ENCODE measurements at regions not wholly inside any gene's neighbourhood (a gene's known extent, or its start where the extent isn't known, plus 50 kb on each side); places are given as distances from the start of the nearest gene placed in this dataset.

GRCh38 chr7:21028186-21028585, 241.5 kb upstream of the SP8 start:
- in situ Hi-C loops (cut with HindIII; ENCODE audit: low sequenced_read_pairs) = no loop called here

DNA sequence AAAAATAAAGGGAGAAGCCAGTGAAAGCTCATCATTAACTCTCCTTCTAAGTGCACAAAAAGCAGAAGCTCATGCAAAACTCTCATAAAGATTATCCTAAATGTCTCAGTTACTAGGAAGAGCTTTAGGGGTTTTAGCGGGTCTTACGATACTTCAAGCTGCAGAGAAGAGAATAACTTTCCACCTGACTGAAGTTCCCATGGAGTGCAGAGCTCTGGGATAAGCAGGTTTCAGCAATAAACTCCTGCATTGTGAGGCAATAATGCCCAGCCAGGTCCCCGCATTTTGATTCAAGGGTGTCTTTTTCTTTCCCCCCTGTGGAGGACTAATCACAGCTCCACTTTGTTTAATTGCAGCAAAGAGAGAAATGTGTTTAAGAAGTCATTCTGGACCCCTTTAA, 241.9 kb upstream of the SP8 start:
- in situ Hi-C loops (cut with HindIII; ENCODE audit: low sequenced_read_pairs) = no loop called here

GRCh38 chr7:21029006-21029405, 242.3 kb upstream of the SP8 start:
- in situ Hi-C loops (cut with HindIII; ENCODE audit: low sequenced_read_pairs) = no loop called here

GRCh38 chr7:21030237-21030871, 243.7 kb upstream of the SP8 start:
- in situ Hi-C loops (cut with HindIII; ENCODE audit: low sequenced_read_pairs) = no loop called here

GRCh38 chr7:21041252-21041651, 254.6 kb upstream of the SP8 start:
- in situ Hi-C loops (cut with HindIII; ENCODE audit: low sequenced_read_pairs) = no loop called here

- in situ Hi-C loops (cut with HindIII; ENCODE audit: low sequenced_read_pairs) = no loop called here
Observed at GRCh38 chr7:21041666-21042065, 255.0 kb upstream of the SP8 start.

DNA sequence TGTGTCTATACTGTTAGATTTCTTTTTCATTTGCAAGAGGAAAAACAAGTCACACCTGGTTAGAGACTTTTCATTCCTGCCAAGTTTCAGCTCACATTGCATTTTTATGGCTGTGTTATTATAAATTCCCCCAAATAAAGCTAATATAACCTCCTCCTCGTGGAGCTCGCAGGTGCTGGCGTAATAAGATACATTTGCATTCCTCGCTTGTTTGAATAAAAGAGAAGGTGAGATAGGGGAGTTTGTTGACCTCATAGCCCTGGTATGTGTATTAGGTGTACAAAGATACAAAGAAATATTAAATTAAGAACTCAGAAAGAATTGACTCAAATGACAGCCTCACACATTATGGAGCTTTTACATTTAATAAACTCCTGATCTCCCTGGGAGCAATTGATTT, 257.7 kb upstream of the SP8 start:
- in situ Hi-C loops (cut with HindIII; ENCODE audit: low sequenced_read_pairs) = no loop called here

GRCh38 chr7:21044913-21045568, 258.4 kb upstream of the SP8 start:
- in situ Hi-C loops (cut with HindIII; ENCODE audit: low sequenced_read_pairs) = no loop called here

DNA sequence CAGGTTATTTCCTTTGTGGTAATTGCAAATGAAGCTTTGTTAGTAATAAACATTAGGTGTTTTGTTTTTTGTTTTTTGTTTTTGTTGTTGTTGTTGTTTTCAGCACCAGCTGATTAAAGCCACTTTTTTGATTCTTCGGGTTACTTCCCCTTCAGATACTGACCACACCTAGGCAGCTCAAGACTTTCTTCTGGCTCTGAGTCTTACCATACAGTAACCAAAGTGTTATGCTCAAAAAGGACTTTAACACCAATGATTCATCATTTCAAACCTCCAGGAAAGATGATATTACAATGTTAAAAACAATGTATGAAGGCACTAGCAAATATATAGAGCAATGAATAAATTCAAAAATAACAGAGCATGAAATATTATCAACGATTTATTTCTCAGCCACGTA, 265.2 kb upstream of the SP8 start:
- in situ Hi-C loops (cut with HindIII; ENCODE audit: low sequenced_read_pairs) = no loop called here

- in situ Hi-C loops (cut with HindIII; ENCODE audit: low sequenced_read_pairs) = no loop called here
Observed at GRCh38 chr7:21054427-21055112, 267.9 kb upstream of the SP8 start.

GRCh38 chr7:21059069-21059468, 272.4 kb upstream of the SP8 start:
- in situ Hi-C loops (cut with HindIII; ENCODE audit: low sequenced_read_pairs) = no loop called here

GRCh38 chr7:21063106-21063505, 276.4 kb upstream of the SP8 start:
- in situ Hi-C loops (cut with HindIII; ENCODE audit: low sequenced_read_pairs) = no loop called here

DNA sequence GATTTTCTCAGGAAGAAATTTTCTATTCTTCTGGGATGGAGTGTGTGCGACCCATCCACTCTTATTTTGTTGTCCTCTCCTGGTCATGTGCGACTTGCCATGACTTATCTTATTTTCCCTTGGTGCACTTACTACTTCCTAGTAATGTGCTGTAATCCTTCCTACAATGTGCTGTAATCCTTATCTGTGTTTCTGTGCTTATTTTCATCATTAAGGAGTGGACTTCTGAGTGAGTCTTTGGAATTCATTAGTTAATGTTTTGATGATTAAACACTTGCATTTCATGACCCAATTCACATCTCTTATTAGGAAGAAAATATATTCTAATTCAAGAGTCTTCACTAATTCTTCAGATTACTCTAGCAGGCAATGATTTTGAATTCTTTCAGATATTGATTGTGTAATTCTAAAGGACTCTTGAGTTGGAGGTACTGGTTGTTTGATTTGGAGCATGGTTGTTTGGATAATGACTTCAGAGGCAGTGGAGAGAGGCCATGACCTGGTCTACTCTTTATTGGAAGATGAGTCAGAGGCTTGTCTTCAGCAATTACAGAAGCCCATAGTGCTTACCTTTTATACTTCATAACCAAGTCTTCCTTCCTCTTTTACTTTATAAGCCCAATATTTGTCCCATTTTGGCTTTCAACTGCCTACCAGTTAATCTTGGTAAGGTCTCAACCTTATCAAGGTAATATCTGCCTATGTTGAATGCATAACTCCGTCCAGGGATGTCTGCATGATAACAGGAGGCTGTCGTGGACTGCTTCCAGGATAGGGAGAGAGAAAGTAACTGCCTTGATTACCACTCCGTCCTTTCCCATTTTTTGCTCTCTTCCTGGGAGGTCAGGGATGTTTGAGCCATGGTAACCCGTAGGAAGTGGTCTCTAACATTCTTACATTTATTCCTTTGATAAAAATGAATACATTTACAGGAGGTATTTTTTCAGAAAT, 278.3 kb upstream of the SP8 start:
- in situ Hi-C loops (cut with HindIII; ENCODE audit: low sequenced_read_pairs) = no loop called here

GRCh38 chr7:21066221-21066620, 279.5 kb upstream of the SP8 start:
- in situ Hi-C loops (cut with HindIII; ENCODE audit: low sequenced_read_pairs) = no loop called here

DNA sequence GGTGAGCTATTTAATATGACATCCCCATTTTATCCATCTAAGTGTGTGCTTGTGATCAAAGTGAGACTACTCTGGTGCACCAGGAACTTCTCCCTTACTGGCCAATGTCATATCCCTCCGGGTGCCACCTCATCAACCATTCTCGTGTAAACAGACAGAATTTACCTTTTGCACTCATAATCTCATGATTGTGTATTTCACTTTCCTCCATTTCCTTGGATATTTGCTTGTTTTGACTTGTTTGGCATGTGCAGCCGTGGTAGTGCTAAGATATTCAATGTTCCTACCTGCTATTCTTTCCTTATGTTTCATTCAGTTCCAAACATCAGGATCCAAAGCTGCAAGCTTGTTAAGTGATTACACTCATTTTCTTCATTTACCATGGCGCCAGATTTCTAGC, 280.5 kb upstream of the SP8 start:
- in situ Hi-C loops (cut with HindIII; ENCODE audit: low sequenced_read_pairs) = no loop called here

DNA sequence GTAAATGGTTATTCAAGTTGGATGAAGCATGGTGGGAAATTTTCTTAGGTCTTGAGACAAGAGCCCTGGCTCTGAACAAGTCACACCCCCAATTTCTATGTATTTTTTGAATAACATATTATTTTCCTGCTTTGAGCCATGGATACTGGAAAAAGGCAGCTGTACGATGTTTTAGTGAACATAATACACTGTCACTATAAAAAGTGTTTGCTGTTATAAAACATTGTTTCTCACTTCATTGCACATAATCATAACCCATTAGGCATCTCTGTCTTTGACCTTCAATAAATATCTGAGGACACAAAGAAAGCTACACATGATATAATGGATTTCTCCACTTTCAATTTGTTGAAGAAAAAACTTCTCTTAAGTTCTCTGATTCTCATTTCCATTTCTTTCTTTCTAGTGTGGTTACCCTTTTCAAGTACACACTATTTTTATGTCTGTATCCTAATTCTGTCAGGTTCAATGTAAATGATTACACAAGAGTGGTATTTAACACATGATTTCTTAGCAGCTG, 283.9 kb upstream of the SP8 start:
- in situ Hi-C loops (cut with HindIII; ENCODE audit: low sequenced_read_pairs) = no loop called here

DNA sequence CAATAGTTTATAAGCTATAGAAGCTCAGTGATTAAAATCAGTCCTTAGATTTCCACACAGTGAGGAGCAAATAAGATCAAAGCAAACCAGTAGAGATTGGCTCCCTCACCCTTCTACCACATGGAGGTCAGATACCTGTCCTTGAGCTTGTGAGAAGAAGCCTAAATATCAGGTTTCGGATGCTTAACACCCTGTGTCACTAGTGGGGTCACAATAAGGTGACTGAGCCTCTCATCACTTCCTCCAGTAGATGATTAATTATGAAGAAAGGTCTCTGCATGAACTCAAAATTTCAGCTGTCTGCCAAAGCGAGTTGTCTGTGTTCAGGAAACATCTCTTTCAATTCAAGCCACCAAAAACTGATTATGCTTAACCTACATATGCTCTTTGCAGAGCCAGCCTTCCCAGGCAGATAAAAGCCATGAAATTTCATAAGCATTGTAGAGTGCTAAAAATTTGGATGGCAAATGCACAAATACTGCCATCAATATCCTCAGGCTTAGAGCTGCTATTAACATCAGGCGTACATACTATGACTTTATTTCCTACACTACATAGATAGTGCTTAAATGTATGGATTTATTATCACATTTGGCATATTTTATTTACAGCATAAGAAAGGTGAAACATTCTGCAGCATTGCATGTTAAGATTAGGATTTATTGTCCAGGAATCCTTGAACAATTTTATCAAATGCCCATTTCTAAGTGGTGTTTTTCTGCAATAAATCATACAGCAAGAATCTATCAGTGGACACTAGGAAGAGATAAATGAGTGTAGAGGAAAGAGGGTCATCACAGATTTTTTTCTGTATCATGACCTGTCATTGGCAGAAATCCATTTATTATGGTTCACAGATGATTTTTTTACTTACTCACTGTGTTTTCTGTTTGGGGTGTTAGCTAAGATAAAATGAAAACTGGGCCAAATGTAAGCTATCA, 285.1 kb upstream of the SP8 start:
- in situ Hi-C loops (cut with HindIII; ENCODE audit: low sequenced_read_pairs) = no loop called here

DNA sequence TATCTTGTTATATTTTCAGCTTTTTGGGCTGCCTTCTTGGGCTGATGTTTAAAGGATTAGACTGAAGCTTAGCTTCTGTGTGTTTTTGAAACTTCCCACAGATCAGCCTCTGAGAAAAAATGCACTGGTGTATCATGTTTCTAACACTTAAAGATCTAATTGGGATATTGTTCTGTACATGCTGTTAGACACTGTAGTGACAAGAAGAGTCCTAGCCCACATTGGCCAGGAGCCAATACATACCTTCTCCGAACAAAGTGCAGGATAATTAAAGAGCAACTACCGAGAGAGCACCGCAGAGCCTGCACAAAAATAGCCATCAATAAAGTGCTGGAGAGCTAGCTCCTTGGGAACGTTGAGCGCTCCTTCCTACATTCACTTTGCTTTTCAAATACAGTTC, 289.4 kb upstream of the SP8 start:
- in situ Hi-C loops (cut with HindIII; ENCODE audit: low sequenced_read_pairs) = no loop called here

- in situ Hi-C loops (cut with HindIII; ENCODE audit: low sequenced_read_pairs) = no loop called here
Observed at GRCh38 chr7:21076574-21076973, 289.9 kb upstream of the SP8 start.

- in situ Hi-C loops (cut with HindIII; ENCODE audit: low sequenced_read_pairs) = no loop called here
Observed at GRCh38 chr7:21077602-21078001, 290.9 kb upstream of the SP8 start.
